Neuronal stem cell (in vitro differentiated cells): ENCODE measurements at regions not wholly inside any gene's neighbourhood (a gene's known extent, or its start where the extent isn't known, plus 50 kb on each side); places are given as distances from the start of the nearest gene placed in this dataset.

Source experiments
- DNase-seq: peaks from one replicate; pipeline ENCODE4 v3.0.0-alpha.2; 2013; ENCODE audit warnings: low spot score
- H2AFZ ChIP-seq: one replicate; pipeline ENCODE4 v1.6.1; 2013; ENCODE audit warnings: mild to moderate bottlenecking, low read length, inconsistent platforms
- H2AK5ac ChIP-seq: 2 replicates; pipeline ENCODE4 v1.6.1; 2013; ENCODE audit warnings: low read depth, mild to moderate bottlenecking, inconsistent platforms, low read length, moderate library complexity, mixed read lengths
- H2BK120ac ChIP-seq: 2 replicates; pipeline ENCODE4 v1.6.1; 2013; ENCODE audit warnings: low read depth, mild to moderate bottlenecking, inconsistent platforms, low read length, moderate library complexity, mixed read lengths
- H2BK12ac ChIP-seq: one replicate; pipeline ENCODE4 v1.6.1; 2013; ENCODE audit warnings: low read length, inconsistent platforms
- H2BK15ac ChIP-seq: 2 replicates; pipeline ENCODE4 v1.6.1; 2013; ENCODE audit warnings: mild to moderate bottlenecking, low read length, inconsistent platforms, mixed read lengths
- H2BK5ac ChIP-seq: one replicate; pipeline ENCODE4 v1.6.1; 2013; ENCODE audit warnings: inconsistent platforms, mild to moderate bottlenecking, low read length, moderate library complexity
- H3K14ac ChIP-seq: one replicate; pipeline ENCODE4 v1.6.1; 2013; ENCODE audit warnings: low read length, inconsistent platforms
- H3K18ac ChIP-seq: 2 replicates; pipeline ENCODE4 v1.6.1; 2013; ENCODE audit warnings: low read length, inconsistent platforms
- H3K23ac ChIP-seq: 2 replicates; pipeline ENCODE4 v1.6.1; 2013; ENCODE audit warnings: low read depth, mild to moderate bottlenecking, mixed read lengths, low read length, inconsistent platforms; ENCODE audit not compliant: poor library complexity
- H3K27ac ChIP-seq: replicated peaks from 3 replicates; pipeline ENCODE4 v1.5.1; 2013; ENCODE audit warnings: low read length, inconsistent platforms
- H3K27me3 ChIP-seq, 3 experiments: 2 replicates each; pipeline ENCODE4 v1.6.1; 2013; ENCODE audit warnings: low read length in 3 of 3, mild to moderate bottlenecking in 2 of 3, inconsistent platforms in 1 of 3, low read depth in 1 of 3, mixed read lengths in 1 of 3, moderate library complexity in 1 of 3; ENCODE audit not compliant: control insufficient read depth in 3 of 3, insufficient read depth in 3 of 3
- H3K36me3 ChIP-seq, 2 donors: replicated peaks in 1 of 2; 2 replicates each; pipeline ENCODE4 v1.6.1; 2013; ENCODE audit warnings: low read length in 2 of 2; ENCODE audit not compliant: control insufficient read depth in 2 of 2, insufficient read depth in 2 of 2
- H3K4ac ChIP-seq: 2 replicates; pipeline ENCODE4 v1.6.1; 2013; ENCODE audit warnings: inconsistent platforms, mild to moderate bottlenecking, low read length, moderate library complexity
- H3K4me1 ChIP-seq, 2 donors: 1 replicate in 1 of 2; 2 replicates in 1 of 2; pipeline ENCODE4 v1.6.1; 2013; ENCODE audit warnings: low read length in 2 of 2, low read depth in 1 of 2; ENCODE audit not compliant: control insufficient read depth in 2 of 2, insufficient read depth in 1 of 2
- H3K4me2 ChIP-seq: one replicate; pipeline ENCODE4 v1.6.1; 2013; ENCODE audit warnings: mild to moderate bottlenecking, low read length, inconsistent platforms; ENCODE audit not compliant: insufficient read depth, poor library complexity, severe bottlenecking
- H3K4me3 ChIP-seq, 2 donors: 2 replicates each; pipeline ENCODE4 v1.5.1; 2013; ENCODE audit warnings: low read length in 2 of 2, mild to moderate bottlenecking in 2 of 2, inconsistent platforms in 1 of 2, moderate library complexity in 1 of 2
- H3K79me1 ChIP-seq: one replicate; pipeline ENCODE4 v1.6.1; 2013; ENCODE audit warnings: low read depth, mild to moderate bottlenecking, inconsistent platforms, low read length, moderate library complexity
- H3K9ac ChIP-seq: one replicate; pipeline ENCODE4 v1.6.1; 2013; ENCODE audit warnings: mild to moderate bottlenecking, low read depth, low read length, inconsistent platforms; ENCODE audit not compliant: poor library complexity
- H3K9me3 ChIP-seq, 2 donors: replicated peaks in 1 of 2; 2 replicates each; pipeline versions ENCODE3 to v1.6.1; 2013; ENCODE audit warnings: low read length in 2 of 2, mild to moderate bottlenecking in 2 of 2, inconsistent platforms in 1 of 2, low read depth in 1 of 2, mixed read lengths in 1 of 2, moderate library complexity in 1 of 2; ENCODE audit not compliant: control insufficient read depth in 2 of 2, insufficient read depth in 1 of 2
- H4K8ac ChIP-seq: one replicate; pipeline ENCODE4 v1.6.1; 2013; ENCODE audit warnings: low read depth, mild to moderate bottlenecking, inconsistent platforms, low read length, moderate library complexity
- H4K91ac ChIP-seq: one replicate; pipeline ENCODE4 v1.6.1; 2013; ENCODE audit warnings: low read length, low read depth, mild to moderate bottlenecking, inconsistent platforms; ENCODE audit not compliant: poor library complexity
- WGBS, 2 donors: extraction: QIAGEN DNeasy Blood & Tissue Kit; methylation state at CpG; one replicate each; pipeline ENCODE4 v1.1.7; 2013; ENCODE audit warnings: missing lambda C conversion rate in 2 of 2, mixed read lengths in 1 of 2; ENCODE audit not compliant: insufficient read length in 2 of 2, insufficient replicate concordance in 1 of 2; ENCODE audit errors: extremely low coverage in 2 of 2; 5-methylcytosine and 5-hydroxymethylcytosine counted together

- no peak overlapping the region for H2BK120ac ChIP-seq
- no peak overlapping the region for H2BK15ac ChIP-seq
- no peak overlapping the region for H3K23ac ChIP-seq
- peak overlapping the region; percentile 6 for H2AFZ ChIP-seq
- no peak for DNase-seq
- H3K27me3 ChIP-seq: no peaks in the 10 kb centered on the region
- no peak overlapping the region for H2AK5ac ChIP-seq
- H3K4me2 ChIP-seq: no peak overlapping the region
- H3K4me1 ChIP-seq: no peaks in the 10 kb centered on the region
- H3K9ac ChIP-seq: no peak overlapping the region
- no peak overlapping the region for H3K27ac ChIP-seq
- no peak overlapping the region for H3K18ac ChIP-seq
- H3K79me1 ChIP-seq: no peaks in the 10 kb centered on the region
- no peak overlapping the region for H3K14ac ChIP-seq
- no peak overlapping the region for H2BK12ac ChIP-seq
- H4K8ac ChIP-seq: no peak overlapping the region
- WGBS, 2 donors: no CpG with 5 or more reads among the region's 3 CpGs
- no peaks in the 10 kb centered on the region for H3K9me3 ChIP-seq
- no peak overlapping the region for H3K4ac ChIP-seq
- H4K91ac ChIP-seq: no peak overlapping the region
- H3K4me3 ChIP-seq: no peak overlapping the region
- H3K36me3 ChIP-seq: no peaks in the 10 kb centered on the region
- H2BK5ac ChIP-seq: no peak overlapping the region
These were observed 876.0 kb upstream of the FBXO33 start for GRCh38 chr14:40308240-40308639.

DNA sequence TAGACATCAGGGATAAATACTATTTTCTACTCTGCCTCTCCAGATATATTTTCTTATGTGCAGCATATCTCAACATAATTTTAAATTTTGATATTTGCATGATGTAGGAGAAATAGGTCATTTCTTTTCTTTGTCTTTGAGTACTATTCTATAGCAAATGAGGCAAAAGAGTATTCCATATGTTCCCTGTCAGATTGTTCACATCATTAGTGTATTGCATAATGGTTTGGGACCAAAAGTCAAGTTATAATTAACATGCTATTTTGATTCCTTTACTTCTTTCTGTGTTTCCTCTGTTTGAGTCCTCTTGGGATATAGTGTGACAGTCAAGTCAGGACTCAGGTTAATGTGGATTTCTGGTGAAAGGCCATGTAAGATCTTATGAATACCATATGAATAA, 864.6 kb upstream of the FBXO33 start:
- H4K8ac ChIP-seq: no peak overlapping the region
- H4K91ac ChIP-seq: no peak overlapping the region
- H3K14ac ChIP-seq: no peak overlapping the region
- H3K27me3 ChIP-seq: no peaks in the 10 kb centered on the region
- H3K36me3 ChIP-seq: no peaks in the 10 kb centered on the region
- no peak for DNase-seq
- no peak overlapping the region for H3K23ac ChIP-seq
- no peaks in the 10 kb centered on the region for H3K4me1 ChIP-seq
- no peak overlapping the region for H2BK120ac ChIP-seq
- no peaks in the 10 kb centered on the region for H3K9me3 ChIP-seq
- H3K27ac ChIP-seq: no peak overlapping the region
- no peak overlapping the region for H3K4me3 ChIP-seq
- no peak overlapping the region for H2BK15ac ChIP-seq
- no peak overlapping the region for H3K9ac ChIP-seq
- H2AK5ac ChIP-seq: no peak overlapping the region
- no peaks in the 10 kb centered on the region for H3K79me1 ChIP-seq
- no peak overlapping the region for H3K4me2 ChIP-seq
- no peak overlapping the region for H3K18ac ChIP-seq
- H2BK12ac ChIP-seq: no peak overlapping the region
- H2BK5ac ChIP-seq: no peak overlapping the region
- no peak overlapping the region for H2AFZ ChIP-seq
- no peak overlapping the region for H3K4ac ChIP-seq

- Histone ChIP-seq H2BK120ac (no peak overlapping the region), H3K4me3 (no peak overlapping the region), H3K4me1 (no peaks in the 10 kb centered on the region), H2BK5ac (no peak overlapping the region), H3K9ac (no peak overlapping the region), H2BK15ac (no peak overlapping the region), H3K4ac (no peak overlapping the region), H2AFZ (no peak overlapping the region), H4K91ac (no peak overlapping the region), H2AK5ac (no peak overlapping the region), H4K8ac (no peak overlapping the region), H3K27ac (no peak overlapping the region), H3K79me1 (no peaks in the 10 kb centered on the region), H3K27me3 (no peaks in the 10 kb centered on the region), H3K36me3 (no peaks in the 10 kb centered on the region), H3K18ac (no peak overlapping the region), H2BK12ac (no peak overlapping the region), H3K14ac (no peak overlapping the region), H3K23ac (no peak overlapping the region), H3K4me2 (no peak overlapping the region), H3K9me3 (peaks cover 0 to 1% of the 10 kb centered on the region in 2 donors)
- no peak for DNase-seq
These were observed 860.4 kb upstream of the FBXO33 start for GRCh38 chr14:40292664-40293063.

- Histone ChIP-seq H4K8ac (no peak overlapping the region), H2BK15ac (no peak overlapping the region), H2AK5ac (no peak overlapping the region), H3K36me3 (no peaks in the 10 kb centered on the region), H3K4me3 (no peak overlapping the region), H3K27ac (no peak overlapping the region), H3K14ac (no peak overlapping the region), H4K91ac (no peak overlapping the region), H3K4me2 (no peak overlapping the region), H3K79me1 (no peaks in the 10 kb centered on the region), H3K4me1 (no peaks in the 10 kb centered on the region), H3K9ac (no peak overlapping the region), H2AFZ (no peak overlapping the region), H3K23ac (no peak overlapping the region), H3K27me3 (no peaks in the 10 kb centered on the region), H3K9me3 (no peaks in the 10 kb centered on the region), H2BK12ac (no peak overlapping the region), H3K4ac (no peak overlapping the region), H3K18ac (no peak overlapping the region), H2BK5ac (no peak overlapping the region), H2BK120ac (no peak overlapping the region)
- no CpG with 5 or more reads among the region's 1 CpG for WGBS, 2 donors
- DNase-seq: no peak
These were observed 850.0 kb upstream of the FBXO33 start for GRCh38 chr14:40282196-40282595.
